GM18870 (cell line): ENCODE measurements at regions not wholly inside any gene's neighbourhood (a gene's known extent, or its start where the extent isn't known, plus 50 kb on each side); places are given as distances from the start of the nearest gene placed in this dataset.
"Not testable (repeated sequence)": the region's sequence is repeated elsewhere in the genome, so short reads cannot be mapped to it uniquely, and the experiment has no call there.

Source experiments
- ATAC-seq: cut with Tn5 transposase; IDR thresholded peaks from one replicate; pipeline ENCODE4 v1.9.1; 2021; ENCODE audit warnings: moderate library complexity; ENCODE audit not compliant: unreplicated experiment

GRCh38 chr16:51869176-51869575, 677.8 kb downstream of the TOX3 start:
- ATAC-seq, result no peak

GRCh38 chr16:51868631-51869030, 678.3 kb downstream of the TOX3 start:
- ATAC-seq, result no peak

- no peak for ATAC-seq
Measured at GRCh38 chr16:51867386-51868065, 679.4 kb downstream of the TOX3 start.

- ATAC-seq, result no peak
Measured at GRCh38 chr16:51864575-51864974, 682.4 kb downstream of the TOX3 start.

GRCh38 chr16:51854401-51854951, 692.5 kb downstream of the TOX3 start:
- no peak for ATAC-seq

- no peak for ATAC-seq
Measured at GRCh38 chr16:51853586-51853985, 693.4 kb downstream of the TOX3 start.

- ATAC-seq, result no peak
Measured at GRCh38 chr16:51852892-51853291, 694.1 kb downstream of the TOX3 start.

- no peak for ATAC-seq
Measured at GRCh38 chr16:51851111-51851510, 695.8 kb downstream of the TOX3 start.

GRCh38 chr16:51849715-51850114, 697.2 kb downstream of the TOX3 start:
- no peak for ATAC-seq

GRCh38 chr16:51845586-51846305, 694.7 kb upstream of the SALL1 start:
- ATAC-seq, result no peak

GRCh38 chr16:51839727-51840462, 688.8 kb upstream of the SALL1 start:
- ATAC-seq, result no peak

- ATAC-seq, result no peak
Measured at GRCh38 chr16:51834794-51835193, 683.7 kb upstream of the SALL1 start.

GRCh38 chr16:51834133-51834532, 683.1 kb upstream of the SALL1 start:
- ATAC-seq, result no peak

GRCh38 chr16:51831595-51832367, 680.7 kb upstream of the SALL1 start:
- no peak for ATAC-seq

- not testable (repeated sequence) for ATAC-seq
Measured at GRCh38 chr16:51831034-51831433, 680.0 kb upstream of the SALL1 start.

- ATAC-seq, result no peak
Measured at GRCh38 chr16:51825779-51826178, 674.7 kb upstream of the SALL1 start.

- no peak for ATAC-seq
Measured at GRCh38 chr16:51822471-51822870, 671.4 kb upstream of the SALL1 start.

- no peak for ATAC-seq
Measured at GRCh38 chr16:51821527-51821926, 670.5 kb upstream of the SALL1 start.

- no peak for ATAC-seq
Measured at GRCh38 chr16:51820176-51820575, 669.1 kb upstream of the SALL1 start.

GRCh38 chr16:51818342-51818944, 667.4 kb upstream of the SALL1 start:
- no peak for ATAC-seq
